GM12891 (cell line): ENCODE measurements at regions not wholly inside any gene's neighbourhood (a gene's known extent, or its start where the extent isn't known, plus 50 kb on each side); places are given as distances from the start of the nearest gene placed in this dataset.

ENCODE experiments used
- DNase-seq: peaks from one replicate; pipeline ENCODE4 v3.0.0; 2011; ENCODE audit warnings: low spot score; ENCODE audit not compliant: insufficient read length
- FAIRE-seq: peaks from 2 replicates; lab custom pipeline; 2011; peaks lifted over from hg19 to GRCh38; lab: Jason Lieb, UNC
- PAX5 ChIP-seq: IDR thresholded peaks from 2 replicates; pipeline ENCODE4 v1.6.1; 2011; ENCODE audit warnings: low read length, moderate library complexity, mild to moderate bottlenecking; ENCODE audit not compliant: insufficient read depth, severe bottlenecking
- POLR2A ChIP-seq: IDR thresholded peaks from 2 replicates; pipeline ENCODE4 v1.6.1; 2011; ENCODE audit warnings: low read depth, low read length, control low read depth
- POLR2AphosphoS5 ChIP-seq: IDR thresholded peaks from 2 replicates; pipeline ENCODE4 v1.6.1; 2011; ENCODE audit warnings: low read depth, low read length, control low read depth
- POU2F2 ChIP-seq: IDR thresholded peaks from 2 replicates; pipeline ENCODE4 v1.6.1; 2011; ENCODE audit warnings: low read depth, mild to moderate bottlenecking, control low read depth, low read length, moderate library complexity
- SPI1 ChIP-seq: IDR thresholded peaks from 2 replicates; pipeline ENCODE4 v1.6.1; 2011; ENCODE audit warnings: low read depth, low read length, control low read depth
- TAF1 ChIP-seq: IDR thresholded peaks from 2 replicates; pipeline ENCODE4 v1.6.1; 2011; ENCODE audit warnings: low read depth, low read length, control low read depth

GRCh38 chr5:29701600-29701999 lies 1491.9 kb upstream of the CDH6 start:
- no peak for FAIRE-seq
- TF ChIP-seq SPI1 (no peak), PAX5 (no peak), POU2F2 (no peak), TAF1 (no peak), POLR2A (no peak)
- no peak for DNase-seq

GRCh38 chr5:29697785-29698414 lies 1495.6 kb upstream of the CDH6 start:
- DNase-seq: no peak
- no peak for FAIRE-seq
- TF ChIP-seq SPI1 (no peak), TAF1 (no peak), POLR2A (no peak), POLR2AphosphoS5 (no peak), POU2F2 (no peak), PAX5 (no peak)

- no peak for TF ChIP-seq POU2F2
- no peak for TF ChIP-seq TAF1
- no peak for TF ChIP-seq POLR2AphosphoS5
- no peak for TF ChIP-seq SPI1
- no peak for TF ChIP-seq POLR2A
- no peak for TF ChIP-seq PAX5
- DNase-seq: no peak
- FAIRE-seq: no peak
These were observed 1496.2 kb upstream of the CDH6 start for GRCh38 chr5:29697278-29697677.

- FAIRE-seq: no peak
- TF ChIP-seq POLR2AphosphoS5 (no peak), TAF1 (no peak), SPI1 (no peak), PAX5 (no peak), POLR2A (no peak), POU2F2 (no peak)
These were observed 1520.8 kb upstream of the CDH6 start for GRCh38 chr5:29672678-29673077.

GRCh38 chr5:29662876-29663275 lies 1530.6 kb upstream of the CDH6 start:
- DNase-seq: no peak
- FAIRE-seq: no peak
- no peak for TF ChIP-seq POLR2AphosphoS5
- no peak for TF ChIP-seq POU2F2
- no peak for TF ChIP-seq PAX5
- TF ChIP-seq POLR2A: no peak
- TF ChIP-seq TAF1: no peak
- no peak for TF ChIP-seq SPI1

More at GRCh38 chr5:29672678-29673077, 1520.8 kb upstream of the CDH6 start:
- DNase-seq: no peak

- TF ChIP-seq SPI1 (no peak), TAF1 (no peak), POLR2A (no peak), POLR2AphosphoS5 (no peak), POU2F2 (no peak), PAX5 (no peak)
- FAIRE-seq (no peak), DNase-seq (no peak)
These were observed 1538.5 kb upstream of the CDH6 start for GRCh38 chr5:29654954-29655353.

- no peak for TF ChIP-seq POU2F2
- no peak for TF ChIP-seq POLR2AphosphoS5
- no peak for TF ChIP-seq SPI1
- TF ChIP-seq TAF1: no peak
- TF ChIP-seq POLR2A: no peak
- TF ChIP-seq PAX5: no peak
- DNase-seq (no peak), FAIRE-seq (no peak)
These were observed 1544.2 kb upstream of the CDH6 start for GRCh38 chr5:29649321-29649720.

- FAIRE-seq: no peak
- DNase-seq: no peak
- no peak for TF ChIP-seq TAF1
- no peak for TF ChIP-seq POLR2A
- TF ChIP-seq POLR2AphosphoS5: no peak
These were observed 1550.9 kb upstream of the CDH6 start for GRCh38 chr5:29642601-29643000.

GRCh38 chr5:29614206-29614605 lies 1579.3 kb upstream of the CDH6 start:
- DNase-seq: no peak
- no peak for TF ChIP-seq POLR2AphosphoS5
- no peak for TF ChIP-seq POU2F2
- TF ChIP-seq PAX5: no peak
- no peak for TF ChIP-seq POLR2A
- no peak for TF ChIP-seq SPI1
- TF ChIP-seq TAF1: no peak
- FAIRE-seq: no peak

GRCh38 chr5:29588236-29588635 lies 1605.2 kb upstream of the CDH6 start:
- DNase-seq (no peak), FAIRE-seq (no peak)
- no peak for TF ChIP-seq POLR2AphosphoS5
- no peak for TF ChIP-seq TAF1
- no peak for TF ChIP-seq PAX5
- no peak for TF ChIP-seq SPI1
- TF ChIP-seq POLR2A: no peak
- TF ChIP-seq POU2F2: no peak

GRCh38 chr5:29587832-29588231 lies 1605.7 kb upstream of the CDH6 start:
- DNase-seq: no peak
- no peak for FAIRE-seq
- TF ChIP-seq POLR2AphosphoS5: no peak
